NB4 (cell line): ENCODE measurements at regions not wholly inside any gene's neighbourhood (a gene's known extent, or its start where the extent isn't known, plus 50 kb on each side); places are given as distances from the start of the nearest gene placed in this dataset.

Source experiments
- MYC ChIP-seq: IDR thresholded peaks from 2 replicates; pipeline ENCODE4 v1.6.1; 2011; ENCODE audit warnings: low read depth, low read length
- POLR2A ChIP-seq: IDR thresholded peaks from 2 replicates; pipeline ENCODE4 v1.6.1; 2011; ENCODE audit warnings: mild to moderate bottlenecking; ENCODE audit not compliant: insufficient read length; ENCODE audit errors: extremely low read depth
- TF ChIP-seq, protein P1 (sequence below): IDR thresholded peaks from one replicate; pipeline ENCODE4 v1.5.1; 2012; ENCODE audit warnings: low read depth, low read length

DNA sequence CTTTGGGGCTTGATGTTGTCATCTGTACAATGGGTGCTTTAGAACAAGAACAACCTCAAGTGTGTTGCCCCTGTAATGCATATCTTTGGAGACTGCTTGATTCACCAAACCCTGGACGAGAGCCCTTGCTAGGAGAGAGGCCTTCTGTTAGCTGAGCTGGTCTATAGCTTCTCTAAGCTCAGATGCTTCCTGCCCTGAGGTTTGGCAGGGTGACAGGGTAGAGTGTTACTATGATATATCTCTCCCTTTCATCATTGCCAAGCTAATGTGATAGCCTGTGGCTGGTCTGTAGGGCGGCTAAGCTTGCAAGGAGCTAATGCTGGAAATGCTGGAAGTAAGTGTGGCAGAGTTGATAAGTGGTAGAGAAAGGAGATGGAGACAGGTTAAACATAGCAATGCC lies 364.1 kb downstream of the RPS24 start:
- TF ChIP-seq, protein P1, sequence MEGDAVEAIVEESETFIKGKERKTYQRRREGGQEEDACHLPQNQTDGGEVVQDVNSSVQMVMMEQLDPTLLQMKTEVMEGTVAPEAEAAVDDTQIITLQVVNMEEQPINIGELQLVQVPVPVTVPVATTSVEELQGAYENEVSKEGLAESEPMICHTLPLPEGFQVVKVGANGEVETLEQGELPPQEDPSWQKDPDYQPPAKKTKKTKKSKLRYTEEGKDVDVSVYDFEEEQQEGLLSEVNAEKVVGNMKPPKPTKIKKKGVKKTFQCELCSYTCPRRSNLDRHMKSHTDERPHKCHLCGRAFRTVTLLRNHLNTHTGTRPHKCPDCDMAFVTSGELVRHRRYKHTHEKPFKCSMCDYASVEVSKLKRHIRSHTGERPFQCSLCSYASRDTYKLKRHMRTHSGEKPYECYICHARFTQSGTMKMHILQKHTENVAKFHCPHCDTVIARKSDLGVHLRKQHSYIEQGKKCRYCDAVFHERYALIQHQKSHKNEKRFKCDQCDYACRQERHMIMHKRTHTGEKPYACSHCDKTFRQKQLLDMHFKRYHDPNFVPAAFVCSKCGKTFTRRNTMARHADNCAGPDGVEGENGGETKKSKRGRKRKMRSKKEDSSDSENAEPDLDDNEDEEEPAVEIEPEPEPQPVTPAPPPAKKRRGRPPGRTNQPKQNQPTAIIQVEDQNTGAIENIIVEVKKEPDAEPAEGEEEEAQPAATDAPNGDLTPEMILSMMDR: no peak
- TF ChIP-seq POLR2A: no peak
- no peak for TF ChIP-seq MYC
